ENCODE measurements at regions not wholly inside any gene's neighbourhood (a gene's known extent, or its start where the extent isn't known, plus 50 kb on each side); places are given as distances from the start of the nearest gene placed in this dataset.

DNA sequence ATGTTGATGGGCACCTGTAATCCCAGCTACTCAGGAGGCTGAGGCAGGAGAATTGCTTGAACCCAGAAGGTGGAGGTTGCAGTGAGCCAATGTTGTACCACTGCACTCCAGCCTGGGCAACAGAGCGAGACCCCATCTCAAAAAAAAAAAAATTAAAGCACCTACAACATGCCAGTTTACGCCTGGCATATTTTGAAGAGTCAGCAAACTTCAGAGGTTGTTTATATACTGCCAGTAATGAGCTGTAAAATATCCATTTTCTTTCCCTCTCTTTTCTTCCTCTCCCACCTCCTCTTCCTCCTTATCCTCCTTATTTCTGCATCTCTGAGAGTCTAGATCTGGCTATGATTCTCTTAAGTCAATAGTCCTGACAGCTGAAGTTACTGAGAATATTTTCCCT lies 556.5 kb upstream of the LARGE1 start:
- no peaks in the 10 kb centered on the region for H3K27me3 ChIP-seq (replicated peaks; ENCODE audit: control insufficient read depth, insufficient read depth, low read length)
- TF ChIP-seq, protein P1, sequence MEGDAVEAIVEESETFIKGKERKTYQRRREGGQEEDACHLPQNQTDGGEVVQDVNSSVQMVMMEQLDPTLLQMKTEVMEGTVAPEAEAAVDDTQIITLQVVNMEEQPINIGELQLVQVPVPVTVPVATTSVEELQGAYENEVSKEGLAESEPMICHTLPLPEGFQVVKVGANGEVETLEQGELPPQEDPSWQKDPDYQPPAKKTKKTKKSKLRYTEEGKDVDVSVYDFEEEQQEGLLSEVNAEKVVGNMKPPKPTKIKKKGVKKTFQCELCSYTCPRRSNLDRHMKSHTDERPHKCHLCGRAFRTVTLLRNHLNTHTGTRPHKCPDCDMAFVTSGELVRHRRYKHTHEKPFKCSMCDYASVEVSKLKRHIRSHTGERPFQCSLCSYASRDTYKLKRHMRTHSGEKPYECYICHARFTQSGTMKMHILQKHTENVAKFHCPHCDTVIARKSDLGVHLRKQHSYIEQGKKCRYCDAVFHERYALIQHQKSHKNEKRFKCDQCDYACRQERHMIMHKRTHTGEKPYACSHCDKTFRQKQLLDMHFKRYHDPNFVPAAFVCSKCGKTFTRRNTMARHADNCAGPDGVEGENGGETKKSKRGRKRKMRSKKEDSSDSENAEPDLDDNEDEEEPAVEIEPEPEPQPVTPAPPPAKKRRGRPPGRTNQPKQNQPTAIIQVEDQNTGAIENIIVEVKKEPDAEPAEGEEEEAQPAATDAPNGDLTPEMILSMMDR (IDR thresholded peaks at IDR 0.05; ENCODE audit: insufficient read depth, low read length, poor library complexity, severe bottlenecking): no peak
- H3K4me3 ChIP-seq (replicated peaks; ENCODE audit: low read depth, low read length): no peak overlapping the region
- no peaks in the 10 kb centered on the region for H3K36me3 ChIP-seq (ENCODE audit: control insufficient read depth, insufficient read depth, low read length)
- DNase-seq (ENCODE audit: extremely low read depth, insufficient read length): no peak

DNA sequence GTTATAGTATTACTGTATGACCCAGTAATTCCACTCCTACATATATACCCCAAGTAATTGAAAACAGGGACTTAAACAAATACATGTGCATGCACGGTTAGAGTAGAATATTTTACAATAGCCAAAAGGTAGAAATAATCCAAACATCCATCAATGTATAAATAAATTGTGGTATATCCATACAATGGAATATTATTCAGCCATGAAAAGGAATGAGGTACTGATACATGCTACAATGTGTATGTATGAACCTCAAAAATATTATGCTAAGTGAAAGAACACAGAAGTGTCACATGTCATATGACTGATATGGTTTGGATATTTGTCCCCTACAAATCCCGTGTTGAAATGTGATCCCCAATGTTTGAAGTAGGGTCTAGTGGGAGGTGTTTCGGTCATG lies 560.8 kb upstream of the LARGE1 start:
- DNase-seq (ENCODE audit: extremely low read depth, insufficient read length): no peak
- Histone ChIP-seq H3K36me3 (ENCODE audit: control insufficient read depth, insufficient read depth, low read length) (no peaks in the 10 kb centered on the region), H3K4me3 (replicated peaks; ENCODE audit: low read depth, low read length) (no peak overlapping the region), H3K27me3 (replicated peaks; ENCODE audit: control insufficient read depth, insufficient read depth, low read length) (no peaks in the 10 kb centered on the region)
- TF ChIP-seq, protein P1 (IDR thresholded peaks at IDR 0.05; ENCODE audit: insufficient read depth, low read length, poor library complexity, severe bottlenecking): no peak

DNA sequence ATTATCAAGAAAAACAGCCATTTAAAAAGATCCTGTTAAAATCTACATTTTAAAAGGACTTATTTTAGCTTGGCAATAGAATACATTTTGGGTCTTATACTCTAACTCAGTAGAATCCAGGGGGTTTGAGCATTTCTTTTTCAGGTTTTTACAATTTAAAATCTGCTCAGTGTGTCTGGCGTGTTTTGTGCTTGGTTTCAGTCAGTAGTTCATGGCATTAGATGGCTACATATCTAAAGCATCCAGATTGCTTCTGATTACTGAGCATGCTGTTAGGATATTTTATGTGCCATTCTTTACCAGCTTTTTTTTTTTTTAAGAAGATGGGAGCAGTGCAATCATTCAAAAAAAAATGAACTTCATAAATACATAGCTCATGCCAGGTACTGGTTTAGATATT lies 566.1 kb upstream of the LARGE1 start:
- H3K4me3 ChIP-seq (replicated peaks; ENCODE audit: low read depth, low read length): no peak overlapping the region
- no peak for DNase-seq (ENCODE audit: extremely low read depth, insufficient read length)

DNA sequence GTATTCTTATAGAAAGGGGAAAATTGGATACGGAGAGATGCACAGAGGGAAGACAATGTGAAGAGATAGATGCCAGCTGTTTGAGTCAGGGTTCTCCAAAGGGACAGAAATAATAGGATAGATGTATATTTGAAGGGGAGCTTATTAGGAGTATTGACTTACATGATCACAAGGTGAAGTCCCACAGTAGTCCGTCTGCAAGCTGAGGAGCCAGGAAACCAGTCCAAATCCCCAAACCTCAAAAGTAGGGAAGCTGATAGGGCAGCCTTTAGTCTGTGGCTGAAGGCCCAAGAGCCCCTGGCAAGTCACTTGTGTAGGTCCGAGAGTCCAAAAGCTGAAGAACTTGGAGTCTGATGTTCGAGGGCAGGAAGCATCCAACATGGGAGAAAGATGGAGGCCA lies 569.6 kb upstream of the LARGE1 start:
- no peaks in the 10 kb centered on the region for H3K27me3 ChIP-seq (replicated peaks; ENCODE audit: control insufficient read depth, insufficient read depth, low read length)
- no peak overlapping the region for H3K4me3 ChIP-seq (replicated peaks; ENCODE audit: low read depth, low read length)
- no peak for DNase-seq (ENCODE audit: extremely low read depth, insufficient read length)
- TF ChIP-seq, protein P1 (IDR thresholded peaks at IDR 0.05; ENCODE audit: insufficient read depth, low read length, poor library complexity, severe bottlenecking): no peak
- H3K36me3 ChIP-seq (ENCODE audit: control insufficient read depth, insufficient read depth, low read length): no peaks in the 10 kb centered on the region

More for the DNA sequence above, 566.1 kb upstream of the LARGE1 start:
- no peaks in the 10 kb centered on the region for H3K27me3 ChIP-seq (replicated peaks; ENCODE audit: control insufficient read depth, insufficient read depth, low read length)
- TF ChIP-seq, protein P1 (IDR thresholded peaks at IDR 0.05; ENCODE audit: insufficient read depth, low read length, poor library complexity, severe bottlenecking): no peak
- no peaks in the 10 kb centered on the region for H3K36me3 ChIP-seq (ENCODE audit: control insufficient read depth, insufficient read depth, low read length)

DNA sequence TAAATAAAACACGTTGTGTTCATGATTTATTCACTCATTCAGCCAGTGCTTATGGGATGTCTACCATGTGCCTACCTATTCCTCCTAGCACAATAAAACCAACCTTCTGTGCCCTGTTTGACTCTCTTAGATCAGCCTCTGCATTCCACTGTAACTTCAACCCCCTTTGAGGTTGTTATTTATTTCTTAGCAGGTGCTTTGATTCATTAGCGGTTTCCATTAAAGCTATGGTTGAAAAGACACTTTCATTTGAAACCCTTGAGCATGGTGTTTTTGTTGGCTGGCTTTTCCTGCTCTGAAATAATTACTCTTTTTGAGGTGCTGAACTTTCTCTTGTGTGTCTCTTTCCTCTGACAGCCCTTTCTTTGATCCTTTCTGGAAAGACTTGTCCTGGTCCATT lies 570.6 kb upstream of the LARGE1 start:
- TF ChIP-seq, protein P1 (IDR thresholded peaks at IDR 0.05; ENCODE audit: insufficient read depth, low read length, poor library complexity, severe bottlenecking): no peak
- no peak for DNase-seq (ENCODE audit: extremely low read depth, insufficient read length)
- no peaks in the 10 kb centered on the region for H3K36me3 ChIP-seq (ENCODE audit: control insufficient read depth, insufficient read depth, low read length)
- H3K27me3 ChIP-seq (replicated peaks; ENCODE audit: control insufficient read depth, insufficient read depth, low read length): no peaks in the 10 kb centered on the region
- no peak overlapping the region for H3K4me3 ChIP-seq (replicated peaks; ENCODE audit: low read depth, low read length)

DNA sequence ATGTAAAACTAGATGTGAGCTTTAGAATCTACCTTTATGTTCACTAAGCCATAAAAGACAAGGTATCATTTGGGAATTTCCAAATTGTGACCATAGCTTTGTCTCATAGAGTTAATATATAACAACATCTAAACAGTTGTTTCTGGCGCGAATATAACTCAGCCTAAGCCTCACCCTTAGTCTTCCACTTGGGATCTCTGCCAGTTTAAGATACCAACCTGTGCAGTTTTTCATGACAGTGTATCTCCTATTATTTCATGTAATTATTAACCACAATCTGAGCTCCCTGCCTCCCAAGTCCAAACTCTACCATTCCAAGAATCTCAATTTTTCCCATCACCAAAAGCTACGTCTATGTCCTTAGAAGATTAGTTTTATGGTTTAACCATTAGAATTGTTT lies 572.5 kb upstream of the ISX start:
- TF ChIP-seq, protein P1 (IDR thresholded peaks at IDR 0.05; ENCODE audit: insufficient read depth, low read length, poor library complexity, severe bottlenecking): no peak
- H3K27me3 ChIP-seq (replicated peaks; ENCODE audit: control insufficient read depth, insufficient read depth, low read length): no peaks in the 10 kb centered on the region
- DNase-seq (ENCODE audit: extremely low read depth, insufficient read length): no peak
- H3K36me3 ChIP-seq (ENCODE audit: control insufficient read depth, insufficient read depth, low read length): no peaks in the 10 kb centered on the region
- no peak overlapping the region for H3K4me3 ChIP-seq (replicated peaks; ENCODE audit: low read depth, low read length)

Data from GM06990 (cell line).